ENCODE measurements at regions not wholly inside any gene's neighbourhood (a gene's known extent, or its start where the extent isn't known, plus 50 kb on each side); places are given as distances from the start of the nearest gene placed in this dataset.

DNA sequence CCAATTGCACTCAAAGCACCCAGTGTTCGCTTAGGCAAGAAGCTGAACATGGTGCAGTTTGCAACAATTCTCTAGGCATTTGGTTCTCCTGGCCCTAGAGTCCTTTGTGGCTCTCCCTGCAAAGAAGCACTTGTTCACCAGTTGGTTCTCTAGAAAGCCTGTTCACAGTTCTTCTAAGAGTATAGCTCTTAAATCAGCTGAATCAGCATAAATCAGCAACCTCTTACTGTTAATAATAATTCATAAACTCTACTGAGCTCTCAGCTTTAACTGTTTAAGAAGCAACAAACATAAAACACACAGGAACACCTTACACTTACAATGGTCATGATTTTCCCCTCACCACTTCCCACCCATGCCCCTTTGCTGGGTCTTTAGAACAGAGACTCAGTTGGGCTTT, 56.8 kb upstream of the PPP2R3A start:
- TF ChIP-seq CTCF (IDR thresholded peaks at IDR 0.05), result no peak
- TF ChIP-seq POLR2A (IDR thresholded peaks at IDR 0.05), result no peak
